Brain microvascular endothelial cell (primary cell): ENCODE measurements at regions not wholly inside any gene's neighbourhood (a gene's known extent, or its start where the extent isn't known, plus 50 kb on each side); places are given as distances from the start of the nearest gene placed in this dataset.

Experiments
- DNase-seq: peaks from one replicate; pipeline ENCODE4 v3.0.0-alpha.2; 2020
- H3K27ac ChIP-seq: fragments of 250-450 bp; sonication (Bioruptor Pico); 2 replicates; pipeline ENCODE4 v1.5.1; 2020; ENCODE audit warnings: mild to moderate bottlenecking, moderate library complexity
- H3K27me3 ChIP-seq: fragments of 250-450 bp; sonication (Bioruptor Pico); replicated peaks from 2 replicates; pipeline ENCODE4 v1.5.1; 2020; ENCODE audit warnings: mild to moderate bottlenecking
- H3K36me3 ChIP-seq: fragments of 250-450 bp; sonication (Bioruptor Pico); replicated peaks from 2 replicates; pipeline ENCODE4 v1.5.1; 2020; ENCODE audit warnings: mild to moderate bottlenecking
- H3K4me3 ChIP-seq: 2 replicates; pipeline ENCODE4 v1.5.1; 2011; ENCODE audit warnings: low read depth, mild to moderate bottlenecking, control low read depth, low read length, moderate library complexity
- in situ Hi-C: cut with HindIII; loops from 2 replicates; pipeline ENCODE4 v1.10.0; 2017; ENCODE audit warnings: low sequenced_read_pairs, low pct_ligation_motif_present
- TF ChIP-seq, protein P1 (sequence below): IDR thresholded peaks from 2 replicates; pipeline ENCODE4 v1.5.1; 2011; ENCODE audit warnings: low read depth, mild to moderate bottlenecking, moderate library complexity, low read length, control low read depth, inconsistent platforms; ENCODE audit errors: missing control alignments

DNA sequence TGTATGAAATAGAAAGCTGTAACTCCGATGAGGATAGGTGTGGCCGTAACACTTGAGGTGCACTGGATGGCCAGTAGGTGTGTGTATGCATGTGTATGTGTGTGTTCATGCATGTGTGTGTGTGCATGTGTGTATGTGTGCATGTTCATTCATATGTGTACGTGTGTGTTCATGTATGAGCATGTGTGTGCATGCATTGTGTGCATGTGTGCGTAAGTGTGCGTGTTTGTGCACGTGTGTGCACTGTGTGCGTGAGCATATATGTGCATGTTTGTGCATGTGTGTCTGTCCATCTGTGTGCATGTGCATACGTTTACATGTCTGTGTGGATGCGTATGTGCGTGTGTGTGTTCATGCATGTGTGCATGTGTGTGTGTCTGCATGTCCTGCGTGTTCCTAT is 145.5 kb downstream of the C16orf95 start:
- H3K27ac ChIP-seq: no peak overlapping the region
- no peak for DNase-seq
- no peaks in the 10 kb centered on the region for H3K27me3 ChIP-seq
- no peak overlapping the region for H3K4me3 ChIP-seq
- H3K36me3 ChIP-seq: no peaks in the 10 kb centered on the region
- TF ChIP-seq, protein P1, sequence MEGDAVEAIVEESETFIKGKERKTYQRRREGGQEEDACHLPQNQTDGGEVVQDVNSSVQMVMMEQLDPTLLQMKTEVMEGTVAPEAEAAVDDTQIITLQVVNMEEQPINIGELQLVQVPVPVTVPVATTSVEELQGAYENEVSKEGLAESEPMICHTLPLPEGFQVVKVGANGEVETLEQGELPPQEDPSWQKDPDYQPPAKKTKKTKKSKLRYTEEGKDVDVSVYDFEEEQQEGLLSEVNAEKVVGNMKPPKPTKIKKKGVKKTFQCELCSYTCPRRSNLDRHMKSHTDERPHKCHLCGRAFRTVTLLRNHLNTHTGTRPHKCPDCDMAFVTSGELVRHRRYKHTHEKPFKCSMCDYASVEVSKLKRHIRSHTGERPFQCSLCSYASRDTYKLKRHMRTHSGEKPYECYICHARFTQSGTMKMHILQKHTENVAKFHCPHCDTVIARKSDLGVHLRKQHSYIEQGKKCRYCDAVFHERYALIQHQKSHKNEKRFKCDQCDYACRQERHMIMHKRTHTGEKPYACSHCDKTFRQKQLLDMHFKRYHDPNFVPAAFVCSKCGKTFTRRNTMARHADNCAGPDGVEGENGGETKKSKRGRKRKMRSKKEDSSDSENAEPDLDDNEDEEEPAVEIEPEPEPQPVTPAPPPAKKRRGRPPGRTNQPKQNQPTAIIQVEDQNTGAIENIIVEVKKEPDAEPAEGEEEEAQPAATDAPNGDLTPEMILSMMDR: no peak
- in situ Hi-C loops: no loop called here

DNA sequence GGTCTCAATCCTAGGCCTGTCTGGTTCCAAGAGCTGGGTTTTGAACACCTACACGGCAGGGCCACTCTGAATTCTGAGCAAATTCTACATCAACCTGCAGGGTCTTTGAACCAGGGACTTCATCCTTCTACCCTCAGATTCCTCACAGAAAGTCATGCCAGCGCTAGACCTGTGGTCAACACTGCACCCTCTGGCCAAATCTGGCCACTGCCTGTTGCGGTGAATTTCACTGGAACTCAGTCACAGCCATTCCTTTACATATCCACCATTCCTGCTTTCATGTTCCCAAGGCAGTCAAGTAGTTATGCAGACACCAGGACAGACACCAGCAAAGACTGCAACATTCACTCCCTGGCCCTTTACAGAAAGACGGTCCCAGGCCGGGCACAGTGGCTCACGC is 144.6 kb downstream of the C16orf95 start:
- no peaks in the 10 kb centered on the region for H3K36me3 ChIP-seq
- in situ Hi-C loops: no loop called here
- H3K4me3 ChIP-seq: no peak overlapping the region
- TF ChIP-seq, protein P1: peak; percentile 58
- no peak for DNase-seq
- no peak overlapping the region for H3K27ac ChIP-seq
- H3K27me3 ChIP-seq: no peaks in the 10 kb centered on the region

GRCh38 chr16:87173294-87173893 is 143.8 kb downstream of the C16orf95 start:
- H3K4me3 ChIP-seq: no peak overlapping the region
- TF ChIP-seq, protein P1: no peak
- no peak for DNase-seq
- no peaks in the 10 kb centered on the region for H3K27me3 ChIP-seq
- in situ Hi-C loops: no loop called here
- no peak overlapping the region for H3K27ac ChIP-seq
- no peaks in the 10 kb centered on the region for H3K36me3 ChIP-seq

- in situ Hi-C loops: no loop called here
- H3K4me3 ChIP-seq: no peak overlapping the region
- no peaks in the 10 kb centered on the region for H3K36me3 ChIP-seq
- TF ChIP-seq, protein P1: no peak
- no peak overlapping the region for H3K27ac ChIP-seq
- DNase-seq: no peak
- H3K27me3 ChIP-seq: no peaks in the 10 kb centered on the region
Observed at GRCh38 chr16:87174061-87174460, 143.1 kb downstream of the C16orf95 start.

DNA sequence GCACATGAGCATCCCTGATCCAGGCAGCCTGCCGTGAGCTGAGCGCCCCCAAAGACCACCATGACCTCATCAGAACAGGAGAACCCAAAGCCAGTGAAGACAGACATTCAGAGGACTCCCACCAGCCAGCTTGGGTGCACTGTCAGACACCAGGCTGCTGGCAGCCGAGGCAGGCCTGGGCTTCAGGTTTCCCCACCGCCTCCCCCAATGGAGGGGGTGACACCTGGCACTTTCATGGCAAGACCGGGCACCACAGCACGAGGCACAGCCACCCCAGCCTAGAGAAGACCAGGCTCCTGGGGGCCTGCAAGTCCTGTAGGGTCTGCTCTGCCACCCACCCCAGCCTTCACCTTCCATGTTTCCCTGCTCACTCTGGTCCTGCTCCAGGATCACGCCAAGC is 140.5 kb downstream of the C16orf95 start:
- TF ChIP-seq, protein P1: no peak
- no peak for DNase-seq
- Histone ChIP-seq H3K27ac (no peak overlapping the region), H3K27me3 (no peaks in the 10 kb centered on the region), H3K4me3 (no peak overlapping the region), H3K36me3 (no peaks in the 10 kb centered on the region)
- in situ Hi-C loops: no loop called here

DNA sequence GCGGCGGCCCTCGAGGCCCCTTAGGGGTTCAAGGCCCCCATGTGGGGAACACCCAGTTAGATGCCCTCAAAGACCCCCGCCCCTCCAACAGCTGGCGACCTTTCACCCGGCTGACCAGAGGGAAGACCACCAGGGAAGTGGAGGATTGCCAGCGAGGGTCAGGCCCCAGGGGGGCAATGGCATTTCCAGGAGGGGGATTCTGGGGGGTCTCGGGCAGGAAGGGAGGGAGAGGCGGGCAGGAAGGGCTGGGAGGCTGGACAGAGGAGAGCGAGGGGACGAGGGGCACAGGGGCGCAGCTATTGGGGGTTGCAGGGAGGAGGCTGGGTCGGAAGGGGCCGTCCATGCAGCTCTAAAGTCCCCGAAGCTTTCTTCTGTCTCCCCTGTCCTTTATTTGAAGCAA is 139.5 kb downstream of the C16orf95 start:
- TF ChIP-seq, protein P1: no peak
- no peak overlapping the region for H3K4me3 ChIP-seq
- no peaks in the 10 kb centered on the region for H3K36me3 ChIP-seq
- H3K27me3 ChIP-seq: no peaks in the 10 kb centered on the region
- in situ Hi-C loops: no loop called here
- H3K27ac ChIP-seq: no peak overlapping the region
- no peak for DNase-seq
